Natural killer cell (primary cell): ENCODE measurements at regions not wholly inside any gene's neighbourhood (a gene's known extent, or its start where the extent isn't known, plus 50 kb on each side); places are given as distances from the start of the nearest gene placed in this dataset.

Experiments used
- ATAC-seq, 3 donors: fragments of 150-1000 bp in 2 of 3; fragments of 200-7000 bp in 1 of 3; cut with Tn5 transposase; 1 replicate in 1 of 3; 2 replicates in 2 of 3; pipeline ENCODE4 v1.10.0; 2021; ENCODE audit warnings: mild to moderate bottlenecking in 2 of 3, moderate library complexity in 2 of 3
- DNase-seq, 2 donors: peaks; one replicate each; pipeline versions ENCODE4 v3.0.0 to v3.0.0-alpha.2; 2013 to 2021; ENCODE audit warnings: mixed read lengths in 1 of 2
- H3K27ac ChIP-seq: one replicate; pipeline ENCODE4 v1.5.1; 2013; ENCODE audit warnings: mild to moderate bottlenecking, low read length
- H3K27me3 ChIP-seq: one replicate; pipeline ENCODE4 v1.6.1; 2013; ENCODE audit warnings: low read length; ENCODE audit not compliant: control insufficient read depth, insufficient read depth
- H3K36me3 ChIP-seq: one replicate; pipeline ENCODE4 v1.6.1; 2013; ENCODE audit warnings: low read length; ENCODE audit not compliant: control insufficient read depth, insufficient read depth
- H3K4me1 ChIP-seq: one replicate; pipeline ENCODE4 v1.6.1; 2013; ENCODE audit warnings: low read length; ENCODE audit not compliant: control insufficient read depth, insufficient read depth
- H3K4me3 ChIP-seq: one replicate; pipeline ENCODE4 v1.5.1; 2013; ENCODE audit warnings: low read length
- H3K9me3 ChIP-seq: one replicate; pipeline ENCODE4 v1.6.1; 2013; ENCODE audit warnings: low read length; ENCODE audit not compliant: control insufficient read depth, insufficient read depth
- H3K27ac Mint-ChIP-seq, 2 donors: one replicate each; pipeline ENCODE4 v1.8.0; 2022; ENCODE audit warnings: mild to moderate bottlenecking in 2 of 2, mixed read lengths in 2 of 2, moderate library complexity in 1 of 2
- H3K27me3 Mint-ChIP-seq, 2 donors: one replicate each; pipeline ENCODE4 v1.8.0; 2022; ENCODE audit warnings: low read depth in 2 of 2, mixed read lengths in 2 of 2
- H3K36me3 Mint-ChIP-seq: one replicate; pipeline ENCODE4 v1.8.0; 2022; ENCODE audit warnings: mixed read lengths
- H3K4me1 Mint-ChIP-seq, 2 donors: one replicate each; pipeline ENCODE4 v1.8.0; 2022; ENCODE audit warnings: mixed read lengths in 2 of 2
- H3K4me3 Mint-ChIP-seq: one replicate; pipeline ENCODE4 v1.8.0; 2022; ENCODE audit warnings: mild to moderate bottlenecking, moderate library complexity, mixed read lengths
- H3K9me3 Mint-ChIP-seq, 2 donors: one replicate each; pipeline ENCODE4 v1.8.0; 2022; ENCODE audit warnings: mixed read lengths in 2 of 2
- CTCF ChIP-seq: fragments of 200-600 bp; IDR thresholded peaks from one replicate; pipeline ENCODE4 v1.8.0; 2022; ENCODE audit warnings: antibody characterized with exemption
- WGBS: methylation state at CpG from one replicate; pipeline ENCODE4 v1.1.7; 2013; ENCODE audit warnings: missing lambda C conversion rate; ENCODE audit not compliant: insufficient coverage; 5-methylcytosine and 5-hydroxymethylcytosine counted together
- intact Hi-C: fragments of 100-400 bp; cut with micrococcal nuclease; formaldehyde crosslinking; loops from one replicate; pipeline ENCODE4 v1.14.2; 2022

- H3K36me3 Mint-ChIP-seq = no peaks in the 10 kb centered on the region
- no peaks in the 10 kb centered on the region for H3K27me3 ChIP-seq
- no peak for DNase-seq
- no peak overlapping the region for H3K4me3 Mint-ChIP-seq
- no peaks in the 10 kb centered on the region for H3K9me3 Mint-ChIP-seq
- WGBS = 85% methylated on average over 12 of the region's 12 CpGs
- no peak overlapping the region for H3K4me3 ChIP-seq
- no peak for ATAC-seq
- H3K27ac ChIP-seq = no peak overlapping the region
- no peaks in the 10 kb centered on the region for H3K4me1 ChIP-seq
- TF ChIP-seq CTCF = no peak
- no peaks in the 10 kb centered on the region for H3K4me1 Mint-ChIP-seq
- peaks cover under 1 to 2% of the 10 kb centered on the region in 2 donors for H3K27me3 Mint-ChIP-seq
- no peak overlapping the region for H3K27ac Mint-ChIP-seq
- intact Hi-C loops = no loop called here
- no peaks in the 10 kb centered on the region for H3K9me3 ChIP-seq
- no peaks in the 10 kb centered on the region for H3K36me3 ChIP-seq
Observed at GRCh38 chr2:120858361-120859106, 122.9 kb downstream of the GLI2 start.

GRCh38 chr2:120859128-120859527, 123.5 kb downstream of the GLI2 start:
- ATAC-seq (no peak), DNase-seq (no peak)
- no peak overlapping the region for H3K4me3 ChIP-seq
- no peak overlapping the region for H3K27ac ChIP-seq
- Mint-ChIP-seq H3K36me3 (no peaks in the 10 kb centered on the region), H3K4me1 (no peaks in the 10 kb centered on the region), H3K4me3 (no peak overlapping the region), H3K27ac (no peak overlapping the region), H3K27me3 (peaks cover 4 to 5% of the 10 kb centered on the region in 2 donors), H3K9me3 (no peaks in the 10 kb centered on the region)
- 62% methylated on average over 4 of the region's 4 CpGs for WGBS
- intact Hi-C loops = no loop called here
- no peaks in the 10 kb centered on the region for H3K27me3 ChIP-seq
- no peaks in the 10 kb centered on the region for H3K4me1 ChIP-seq
- no peak for TF ChIP-seq CTCF
- H3K9me3 ChIP-seq = no peaks in the 10 kb centered on the region
- no peaks in the 10 kb centered on the region for H3K36me3 ChIP-seq

GRCh38 chr2:120859814-120860578, 124.3 kb downstream of the GLI2 start:
- no peak for DNase-seq
- no peaks in the 10 kb centered on the region for H3K27me3 ChIP-seq
- H3K4me3 ChIP-seq = no peak overlapping the region

More at GRCh38 chr2:120859814-120860578, 124.3 kb downstream of the GLI2 start:
- intact Hi-C loops = no loop called here
- WGBS = 85% methylated on average over 14 of the region's 14 CpGs
- peaks cover 4 to 5% of the 10 kb centered on the region in 2 donors for H3K27me3 Mint-ChIP-seq
- H3K4me1 Mint-ChIP-seq = no peaks in the 10 kb centered on the region
- no peak overlapping the region for H3K4me3 Mint-ChIP-seq
- no peaks in the 10 kb centered on the region for H3K9me3 ChIP-seq
- H3K36me3 ChIP-seq = no peaks in the 10 kb centered on the region
- no peak overlapping the region for H3K27ac Mint-ChIP-seq
- no peak for ATAC-seq
- H3K9me3 Mint-ChIP-seq = no peaks in the 10 kb centered on the region
- H3K4me1 ChIP-seq = no peaks in the 10 kb centered on the region
- TF ChIP-seq CTCF = no peak
- no peak overlapping the region for H3K27ac ChIP-seq
- H3K36me3 Mint-ChIP-seq = no peaks in the 10 kb centered on the region
